Keratinocyte (primary cell): ENCODE measurements at regions not wholly inside any gene's neighbourhood (a gene's known extent, or its start where the extent isn't known, plus 50 kb on each side); places are given as distances from the start of the nearest gene placed in this dataset.

ENCODE experiments used
- CTCF ChIP-seq, 3 experiments: IDR thresholded peaks in 1 of 3; conservative IDR thresholded peaks in 1 of 3; optimal IDR thresholded peaks in 1 of 3; 2 replicates in 2 of 3; 3 replicates in 1 of 3; pipeline versions ENCODE3 to v1.5.1; 2011; ENCODE audit warnings: low read length in 3 of 3, mild to moderate bottlenecking in 3 of 3, moderate library complexity in 2 of 3, control low read depth in 1 of 3, inconsistent platforms in 1 of 3; ENCODE audit not compliant: insufficient read depth in 2 of 3; ENCODE audit errors: extremely low read depth in 1 of 3
- EZH2 ChIP-seq: IDR thresholded peaks from one replicate; pipeline ENCODE4 v1.6.1; 2012; ENCODE audit warnings: inconsistent platforms, mild to moderate bottlenecking, low read length, moderate library complexity

- peak in 2 of 3 experiments; percentile 29 to 51 for TF ChIP-seq CTCF (optimal IDR thresholded peaks at IDR 0.05 in 1 of 3, IDR thresholded peaks at IDR 0.05 in 1 of 3, conservative IDR thresholded peaks at IDR 0.05 in 1 of 3; ENCODE audit: extremely low read depth in 1 of 3, insufficient read depth in 2 of 3, low read length in 3 of 3)
- TF ChIP-seq EZH2: no peak
Measured at GRCh38 chr3:117898722-117899522, 1135.7 kb downstream of the IGSF11 start.
